Astrocyte (in vitro differentiated cells and primary cell): ENCODE measurements at regions not wholly inside any gene's neighbourhood (a gene's known extent, or its start where the extent isn't known, plus 50 kb on each side); places are given as distances from the start of the nearest gene placed in this dataset.

Source experiments
- DNase-seq: peaks from one replicate; pipeline ENCODE4 v3.0.0-alpha.2; 2010; ENCODE audit warnings: low read depth
- FAIRE-seq: peaks from 2 replicates; lab custom pipeline; 2011; peaks lifted over from hg19 to GRCh38; lab: Jason Lieb, UNC
- H2AFZ ChIP-seq: 2 replicates; pipeline ENCODE4 v1.6.0; 2012; ENCODE audit warnings: low read depth, low read length, inconsistent platforms
- H3K27ac ChIP-seq: 2 replicates; pipeline ENCODE4 v1.5.1; 2011; ENCODE audit warnings: low read depth, low read length, inconsistent platforms
- H3K27me3 ChIP-seq: 2 replicates; pipeline ENCODE4 v1.6.0; 2011; ENCODE audit warnings: low read length, inconsistent platforms; ENCODE audit not compliant: insufficient read depth
- H3K36me3 ChIP-seq: 2 replicates; pipeline ENCODE4 v1.5.1; 2011; ENCODE audit warnings: low read length, inconsistent platforms; ENCODE audit not compliant: insufficient read depth
- H3K4me1 ChIP-seq: 2 replicates; pipeline ENCODE4 v1.5.1; 2011; ENCODE audit warnings: low read length, inconsistent platforms; ENCODE audit not compliant: insufficient read depth
- H3K4me2 ChIP-seq: 2 replicates; pipeline ENCODE4 v1.6.0; 2012; ENCODE audit warnings: low read length, inconsistent platforms
- H3K4me3 ChIP-seq: 2 replicates; pipeline ENCODE4 v1.5.1; 2011; ENCODE audit warnings: low read depth, mild to moderate bottlenecking, low read length, inconsistent platforms; ENCODE audit not compliant: insufficient read depth
- H3K79me2 ChIP-seq: 2 replicates; pipeline ENCODE4 v1.6.0; 2012; ENCODE audit warnings: mild to moderate bottlenecking, low read length, inconsistent platforms; ENCODE audit not compliant: insufficient read depth
- H3K9ac ChIP-seq: 2 replicates; pipeline ENCODE4 v1.6.0; 2012; ENCODE audit warnings: mild to moderate bottlenecking, low read length, inconsistent platforms
- H3K9me3 ChIP-seq: 2 replicates; pipeline ENCODE4 v1.5.1; 2012; ENCODE audit warnings: low read depth, mild to moderate bottlenecking, low read length, inconsistent platforms; ENCODE audit not compliant: insufficient read depth
- H4K20me1 ChIP-seq: 2 replicates; pipeline ENCODE4 v1.6.0; 2012; ENCODE audit warnings: low read length, inconsistent platforms; ENCODE audit not compliant: insufficient read depth
- H3K27ac Mint-ChIP-seq: one replicate; pipeline ENCODE4 v1.8.0; 2021; ENCODE audit warnings: mild to moderate bottlenecking, mixed read lengths; ENCODE audit not compliant: unreplicated experiment
- H3K27me3 Mint-ChIP-seq: one replicate; pipeline ENCODE4 v1.8.0; 2021; ENCODE audit warnings: low read depth, mixed read lengths; ENCODE audit not compliant: unreplicated experiment
- H3K36me3 Mint-ChIP-seq: one replicate; pipeline ENCODE4 v1.8.0; 2021; ENCODE audit warnings: low read depth, mixed read lengths; ENCODE audit not compliant: unreplicated experiment
- H3K4me1 Mint-ChIP-seq: one replicate; pipeline ENCODE4 v1.8.0; 2021; ENCODE audit warnings: low read depth, mixed read lengths; ENCODE audit not compliant: unreplicated experiment
- H3K4me3 Mint-ChIP-seq: one replicate; pipeline ENCODE4 v1.8.0; 2021; ENCODE audit warnings: mild to moderate bottlenecking, moderate library complexity, mixed read lengths; ENCODE audit not compliant: unreplicated experiment
- H3K9me3 Mint-ChIP-seq: one replicate; pipeline ENCODE4 v1.8.0; 2021; ENCODE audit warnings: mild to moderate bottlenecking, mixed read lengths; ENCODE audit not compliant: unreplicated experiment
- CTCF ChIP-seq: IDR thresholded peaks from 2 replicates; pipeline ENCODE4 v1.5.1; 2011; ENCODE audit warnings: low read depth, mild to moderate bottlenecking, inconsistent platforms, low read length, moderate library complexity; ENCODE audit not compliant: insufficient read depth
- EZH2 ChIP-seq: IDR thresholded peaks from 2 replicates; pipeline ENCODE4 v1.6.1; 2012; ENCODE audit warnings: mild to moderate bottlenecking, low read length, inconsistent platforms; ENCODE audit not compliant: insufficient read depth

GRCh38 chr20:55745840-55746239, 259.5 kb downstream of the CBLN4 start:
- Histone ChIP-seq H3K4me1 (no peaks in the 10 kb centered on the region), H3K79me2 (no peaks in the 10 kb centered on the region), H2AFZ (no peak overlapping the region), H4K20me1 (no peaks in the 10 kb centered on the region), H3K9ac (no peak overlapping the region), H3K4me3 (no peak overlapping the region), H3K27me3 (no peaks in the 10 kb centered on the region), H3K4me2 (no peak overlapping the region), H3K27ac (no peak overlapping the region), H3K36me3 (no peaks in the 10 kb centered on the region), H3K9me3 (no peaks in the 10 kb centered on the region)
- FAIRE-seq = no peak
- no peak for DNase-seq
- Mint-ChIP-seq H3K27me3 (no peaks in the 10 kb centered on the region), H3K4me1 (no peaks in the 10 kb centered on the region), H3K9me3 (peaks cover 12% of the 10 kb centered on the region), H3K4me3 (no peak overlapping the region), H3K36me3 (no peaks in the 10 kb centered on the region), H3K27ac (no peak overlapping the region)
- TF ChIP-seq EZH2 (no peak), CTCF (no peak)

GRCh38 chr20:55744896-55745295, 260.4 kb downstream of the CBLN4 start:
- H3K4me1 Mint-ChIP-seq = no peaks in the 10 kb centered on the region
- no peaks in the 10 kb centered on the region for H3K27me3 Mint-ChIP-seq
- H3K36me3 Mint-ChIP-seq = no peaks in the 10 kb centered on the region
- H3K4me2 ChIP-seq = no peak overlapping the region
- H3K36me3 ChIP-seq = no peaks in the 10 kb centered on the region
- no peak overlapping the region for H3K4me3 ChIP-seq
- H3K4me3 Mint-ChIP-seq = no peak overlapping the region
- H3K27ac ChIP-seq = no peak overlapping the region
- no peaks in the 10 kb centered on the region for H4K20me1 ChIP-seq
- H3K9me3 Mint-ChIP-seq = peaks cover 12% of the 10 kb centered on the region
- no peak overlapping the region for H3K9ac ChIP-seq
- H3K79me2 ChIP-seq = no peaks in the 10 kb centered on the region
- FAIRE-seq = no peak
- TF ChIP-seq CTCF = no peak
- TF ChIP-seq EZH2 = no peak
- no peak overlapping the region for H2AFZ ChIP-seq
- no peak for DNase-seq
- H3K4me1 ChIP-seq = no peaks in the 10 kb centered on the region
- H3K27ac Mint-ChIP-seq = no peak overlapping the region
- H3K27me3 ChIP-seq = no peaks in the 10 kb centered on the region
- H3K9me3 ChIP-seq = no peaks in the 10 kb centered on the region

- Histone ChIP-seq H3K4me1 (no peaks in the 10 kb centered on the region), H3K4me2 (no peak overlapping the region), H3K27ac (no peak overlapping the region), H3K36me3 (no peaks in the 10 kb centered on the region), H3K4me3 (no peak overlapping the region), H3K9ac (no peak overlapping the region), H3K79me2 (no peaks in the 10 kb centered on the region), H3K9me3 (no peaks in the 10 kb centered on the region), H3K27me3 (no peaks in the 10 kb centered on the region), H4K20me1 (no peaks in the 10 kb centered on the region), H2AFZ (no peak overlapping the region)
- no peak overlapping the region for H3K27ac Mint-ChIP-seq
- H3K4me3 Mint-ChIP-seq = no peak overlapping the region
- DNase-seq (no peak), FAIRE-seq (no peak)
- H3K27me3 Mint-ChIP-seq = no peaks in the 10 kb centered on the region
- TF ChIP-seq CTCF (no peak), EZH2 (no peak)
- H3K4me1 Mint-ChIP-seq = no peaks in the 10 kb centered on the region
- peaks cover 10% of the 10 kb centered on the region for H3K9me3 Mint-ChIP-seq
- no peaks in the 10 kb centered on the region for H3K36me3 Mint-ChIP-seq
These were observed 263.5 kb downstream of the CBLN4 start for GRCh38 chr20:55741801-55742200.
